GM12878 (cell line): ENCODE measurements at regions not wholly inside any gene's neighbourhood (a gene's known extent, or its start where the extent isn't known, plus 50 kb on each side); places are given as distances from the start of the nearest gene placed in this dataset.

Source experiments
- CEBPZ ChIP-seq: fragments of 150-350 bp; IDR thresholded peaks from 2 replicates; pipeline ENCODE4 v1.6.1; 2016; ENCODE audit warnings: low read depth, low read length
- POLR2A ChIP-seq: IDR thresholded peaks from 2 replicates; pipeline ENCODE4 v1.6.1; 2011; ENCODE audit warnings: low read depth, mild to moderate bottlenecking, low read length
- RFX5 ChIP-seq: IDR thresholded peaks from 2 replicates; pipeline ENCODE4 v1.6.1; 2011; ENCODE audit warnings: low read depth, low read length, improper control_type of control experiment

DNA sequence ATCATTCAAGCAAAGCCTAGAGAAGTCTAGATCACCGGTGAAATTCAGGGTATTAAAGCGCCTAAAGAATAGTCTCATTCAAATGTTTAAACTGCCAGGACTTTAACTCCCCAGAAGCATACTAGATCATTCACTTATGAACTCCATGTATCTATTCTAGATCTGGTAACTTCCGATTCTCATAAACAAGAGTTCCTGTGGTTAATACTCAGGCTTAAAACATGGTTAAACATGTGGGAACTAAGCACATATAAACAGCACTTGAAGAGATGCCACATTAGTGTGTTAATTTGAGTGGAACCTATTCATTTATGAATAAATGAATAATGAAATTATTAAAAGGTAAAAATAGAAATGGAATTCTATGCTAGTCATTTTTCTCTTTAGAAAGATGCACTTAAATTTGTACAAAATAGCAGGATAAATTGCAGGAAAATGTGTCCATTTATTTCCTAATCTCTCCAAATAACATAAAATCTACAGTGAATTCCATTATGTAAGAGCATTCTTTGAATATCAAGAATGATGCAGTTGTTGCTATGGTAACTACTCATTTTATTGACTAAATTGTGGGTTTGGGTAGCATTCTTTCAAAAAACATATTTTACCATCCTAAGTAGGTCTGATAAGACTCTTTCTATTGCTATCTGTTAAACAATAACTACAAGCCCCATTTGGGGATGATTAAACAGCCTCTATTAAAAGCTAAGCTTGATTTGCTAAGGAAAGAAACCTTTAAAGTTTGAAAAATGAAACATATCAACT is 147.6 kb upstream of the TMEM168 start:
- TF ChIP-seq POLR2A (no peak), RFX5 (no peak), CEBPZ (no peak)
